Dermis microvascular lymphatic vessel endothelial cell (primary cell): ENCODE measurements at regions not wholly inside any gene's neighbourhood (a gene's known extent, or its start where the extent isn't known, plus 50 kb on each side); places are given as distances from the start of the nearest gene placed in this dataset.

Source experiments
- DNase-seq, 2 donors: peaks; one replicate each; pipeline versions ENCODE4 v3.0.0 to v3.0.0-alpha.2; 2010; ENCODE audit warnings: low read depth in 2 of 2

GRCh38 chr3:116848248-116848829, 138.8 kb downstream of the TUSC7 start:
- DNase-seq: no peak

- DNase-seq: no peak
Measured at GRCh38 chr3:116849261-116849688, 139.7 kb downstream of the TUSC7 start.

GRCh38 chr3:116852803-116853202, 143.2 kb downstream of the TUSC7 start:
- no peak for DNase-seq

GRCh38 chr3:116863270-116863770, 153.7 kb downstream of the TUSC7 start:
- DNase-seq: no peak

GRCh38 chr3:116863822-116864589, 154.4 kb downstream of the TUSC7 start:
- DNase-seq: peak in 1 of 2 donors; percentile 51

- no peak for DNase-seq
Measured at GRCh38 chr3:116864590-116864927, 155.0 kb downstream of the TUSC7 start.

GRCh38 chr3:116870379-116870778, 160.8 kb downstream of the TUSC7 start:
- no peak for DNase-seq

GRCh38 chr3:116871905-116872304, 162.3 kb downstream of the TUSC7 start:
- no peak for DNase-seq

GRCh38 chr3:116872688-116873087, 163.1 kb downstream of the TUSC7 start:
- no peak for DNase-seq

- no peak for DNase-seq
Measured at GRCh38 chr3:116873142-116873541, 163.6 kb downstream of the TUSC7 start.

- no peak for DNase-seq
Measured at GRCh38 chr3:116877968-116878367, 168.4 kb downstream of the TUSC7 start.

- no peak for DNase-seq
Measured at GRCh38 chr3:116886202-116886893, 176.8 kb downstream of the TUSC7 start.

GRCh38 chr3:116896116-116896515, 186.5 kb downstream of the TUSC7 start:
- DNase-seq: no peak

- no peak for DNase-seq
Measured at GRCh38 chr3:116897382-116897781, 187.8 kb downstream of the TUSC7 start.

- DNase-seq: no peak
Measured at GRCh38 chr3:116899253-116899652, 189.7 kb downstream of the TUSC7 start.

GRCh38 chr3:116905334-116905733, 195.8 kb downstream of the TUSC7 start:
- DNase-seq: no peak

GRCh38 chr3:116905794-116906193, 196.2 kb downstream of the TUSC7 start:
- DNase-seq: no peak

- no peak for DNase-seq
Measured at GRCh38 chr3:116912116-116912515, 202.5 kb downstream of the TUSC7 start.

- no peak for DNase-seq
Measured at GRCh38 chr3:116914004-116914403, 204.4 kb downstream of the TUSC7 start.

GRCh38 chr3:116916836-116917235, 207.3 kb downstream of the TUSC7 start:
- no peak for DNase-seq

- peak in 1 of 2 donors; percentile 8 for DNase-seq
Measured at GRCh38 chr3:116920826-116921610, 211.4 kb downstream of the TUSC7 start.

- DNase-seq: no peak
Measured at GRCh38 chr3:116927918-116928317, 218.3 kb downstream of the TUSC7 start.
